ENCODE measurements at regions not wholly inside any gene's neighbourhood (a gene's known extent, or its start where the extent isn't known, plus 50 kb on each side); places are given as distances from the start of the nearest gene placed in this dataset.

DNA sequence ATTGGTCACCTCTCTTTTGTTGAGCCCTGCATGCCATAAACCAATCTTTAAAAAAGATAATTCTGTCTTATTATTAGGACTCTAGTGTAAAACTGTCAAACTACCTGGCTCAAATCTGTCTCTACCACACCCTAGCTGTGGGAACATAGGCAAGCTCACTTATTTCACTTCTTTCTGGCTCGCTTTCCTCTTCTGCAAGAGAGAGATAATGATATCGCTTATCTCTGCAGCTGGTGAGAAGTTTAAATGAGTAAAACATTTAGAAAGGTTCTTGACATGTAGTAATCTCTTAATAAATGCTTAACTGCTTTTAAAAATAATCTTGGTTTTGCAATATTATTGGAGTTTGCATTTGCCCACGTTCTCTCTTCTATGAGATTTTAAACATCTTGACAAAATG is 1109.2 kb downstream of the RAPGEF2 start:
- intact Hi-C loops (cut with DNase I; ENCODE audit: low total_unique reads) = no loop called here
- WGBS, 2 donors (ENCODE audit: low coverage in 1 of 2) = 62% methylated on average over 3 of the region's 3 CpGs

DNA sequence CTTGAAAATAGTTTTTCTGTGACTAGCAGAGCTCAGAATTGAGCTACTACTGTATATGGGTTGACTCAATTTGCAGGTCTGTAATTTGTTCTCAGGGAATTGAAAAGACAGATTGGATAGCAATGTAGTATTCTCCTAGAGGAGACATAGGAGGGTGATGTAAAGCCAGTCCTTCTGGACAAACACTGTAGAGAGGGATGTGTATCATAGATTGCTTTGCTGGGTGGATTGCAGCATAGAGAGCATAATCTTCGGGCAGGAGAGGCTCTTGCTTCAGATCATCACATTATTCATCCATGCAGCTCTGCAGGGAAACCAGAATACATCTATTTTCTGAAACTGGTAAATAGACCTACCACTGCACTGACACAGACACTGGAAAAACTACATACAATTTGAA is 1110.5 kb downstream of the RAPGEF2 start:
- Histone ChIP-seq H3K9me3 (no peaks in the 10 kb centered on the region), H3K27ac (no peak overlapping the region), H3K27me3 (no peaks in the 10 kb centered on the region), H3K36me3 (no peaks in the 10 kb centered on the region), H3K4me1 (no peaks in the 10 kb centered on the region), H3K4me3 (no peak overlapping the region)
- intact Hi-C loops (cut with DNase I; ENCODE audit: low total_unique reads) = no loop called here
- 17 to 57% methylated on average over 1 of the region's 1 CpG for WGBS, 2 donors (ENCODE audit: low coverage in 1 of 2)
- DNase-seq = no peak
- TF ChIP-seq POLR2A (IDR thresholded peaks at IDR 0.05) (no peak), POLR2AphosphoS5 (IDR thresholded peaks at IDR 0.05) (no peak), EP300 (IDR thresholded peaks at IDR 0.05; ENCODE audit: low read depth) (no peak)
- TF ChIP-seq, protein P1, sequence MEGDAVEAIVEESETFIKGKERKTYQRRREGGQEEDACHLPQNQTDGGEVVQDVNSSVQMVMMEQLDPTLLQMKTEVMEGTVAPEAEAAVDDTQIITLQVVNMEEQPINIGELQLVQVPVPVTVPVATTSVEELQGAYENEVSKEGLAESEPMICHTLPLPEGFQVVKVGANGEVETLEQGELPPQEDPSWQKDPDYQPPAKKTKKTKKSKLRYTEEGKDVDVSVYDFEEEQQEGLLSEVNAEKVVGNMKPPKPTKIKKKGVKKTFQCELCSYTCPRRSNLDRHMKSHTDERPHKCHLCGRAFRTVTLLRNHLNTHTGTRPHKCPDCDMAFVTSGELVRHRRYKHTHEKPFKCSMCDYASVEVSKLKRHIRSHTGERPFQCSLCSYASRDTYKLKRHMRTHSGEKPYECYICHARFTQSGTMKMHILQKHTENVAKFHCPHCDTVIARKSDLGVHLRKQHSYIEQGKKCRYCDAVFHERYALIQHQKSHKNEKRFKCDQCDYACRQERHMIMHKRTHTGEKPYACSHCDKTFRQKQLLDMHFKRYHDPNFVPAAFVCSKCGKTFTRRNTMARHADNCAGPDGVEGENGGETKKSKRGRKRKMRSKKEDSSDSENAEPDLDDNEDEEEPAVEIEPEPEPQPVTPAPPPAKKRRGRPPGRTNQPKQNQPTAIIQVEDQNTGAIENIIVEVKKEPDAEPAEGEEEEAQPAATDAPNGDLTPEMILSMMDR (IDR thresholded peaks at IDR 0.05) = no peak
- in situ Hi-C loops (cut with MboI; ENCODE audit: low pct_ligation_motif_present in 1 of 4, low pct_unique_long_range_greater_than_20kb in 1 of 4, low sequenced_read_pairs in 3 of 4) = no loop called here

More for the DNA sequence above, 1109.2 kb downstream of the RAPGEF2 start:
- DNase-seq = no peak
- Histone ChIP-seq H3K4me1 (no peaks in the 10 kb centered on the region), H3K4me3 (no peak overlapping the region), H3K27ac (no peak overlapping the region), H3K9me3 (no peaks in the 10 kb centered on the region), H3K27me3 (no peaks in the 10 kb centered on the region), H3K36me3 (no peaks in the 10 kb centered on the region)
- in situ Hi-C loops (cut with MboI; ENCODE audit: low pct_ligation_motif_present in 1 of 4, low pct_unique_long_range_greater_than_20kb in 1 of 4, low sequenced_read_pairs in 3 of 4) = no loop called here
- TF ChIP-seq, protein P1 (IDR thresholded peaks at IDR 0.05) = no peak
- TF ChIP-seq POLR2AphosphoS5 (IDR thresholded peaks at IDR 0.05) = no peak
- TF ChIP-seq EP300 (IDR thresholded peaks at IDR 0.05; ENCODE audit: low read depth) = no peak
- TF ChIP-seq POLR2A (IDR thresholded peaks at IDR 0.05) = no peak

DNA sequence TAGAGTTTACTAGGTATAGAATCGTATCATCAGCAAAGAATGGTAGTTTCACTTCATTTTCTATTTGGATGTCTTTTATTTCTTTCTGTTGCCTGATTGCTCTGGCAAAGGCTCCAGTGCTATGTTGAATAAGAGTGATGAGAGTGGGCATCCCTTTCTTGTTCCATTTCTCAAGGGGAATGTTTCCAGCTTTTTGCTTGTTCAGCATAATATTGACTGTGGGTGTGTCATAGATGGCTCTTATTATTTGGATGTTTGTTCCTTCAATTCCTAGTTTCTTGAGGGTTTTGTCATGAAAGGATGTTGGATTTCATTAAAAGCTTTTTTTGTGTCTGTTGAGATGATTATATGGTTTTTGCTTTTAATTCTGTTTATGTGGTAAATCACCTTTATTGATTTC is 1114.5 kb downstream of the RAPGEF2 start:
- Histone ChIP-seq H3K9me3 (no peaks in the 10 kb centered on the region), H3K4me3 (no peak overlapping the region), H3K36me3 (no peaks in the 10 kb centered on the region), H3K4me1 (no peaks in the 10 kb centered on the region), H3K27ac (no peak overlapping the region), H3K27me3 (no peaks in the 10 kb centered on the region)
- in situ Hi-C loops (cut with MboI; ENCODE audit: low pct_ligation_motif_present in 1 of 4, low pct_unique_long_range_greater_than_20kb in 1 of 4, low sequenced_read_pairs in 3 of 4) = no loop called here
- no peak for DNase-seq
- 82 to 85% methylated on average over 1 of the region's 1 CpG for WGBS, 2 donors (ENCODE audit: low coverage in 1 of 2)
- intact Hi-C loops (cut with DNase I; ENCODE audit: low total_unique reads) = no loop called here
- TF ChIP-seq POLR2A (IDR thresholded peaks at IDR 0.05) = no peak
- TF ChIP-seq EP300 (IDR thresholded peaks at IDR 0.05; ENCODE audit: low read depth) = no peak
- no peak for TF ChIP-seq POLR2AphosphoS5 (IDR thresholded peaks at IDR 0.05)
- TF ChIP-seq, protein P1 (IDR thresholded peaks at IDR 0.05) = no peak

DNA sequence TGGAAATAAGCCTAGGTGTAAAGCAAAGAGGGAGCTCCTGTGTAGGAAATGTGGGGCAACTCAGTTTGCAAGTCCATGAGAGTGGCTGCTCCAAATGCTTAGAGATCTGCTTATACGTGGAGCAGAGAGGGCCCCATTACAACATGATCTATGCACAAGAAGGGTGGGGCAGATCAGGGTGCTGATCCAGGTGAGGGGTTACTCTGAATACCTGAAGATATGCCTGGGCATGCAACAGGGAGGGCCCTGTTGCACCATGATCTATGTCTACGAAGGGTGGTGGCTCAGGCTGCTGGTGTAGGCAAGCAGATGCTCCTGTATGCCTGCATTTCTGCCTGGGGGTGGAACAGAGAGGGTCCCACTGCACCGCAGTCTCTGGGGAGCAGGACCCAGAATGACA is 1121.2 kb downstream of the RAPGEF2 start:
- intact Hi-C loops (cut with DNase I; ENCODE audit: low total_unique reads) (no loop called here), in situ Hi-C loops (cut with MboI; ENCODE audit: low pct_ligation_motif_present in 1 of 4, low pct_unique_long_range_greater_than_20kb in 1 of 4, low sequenced_read_pairs in 3 of 4) (no loop called here)
- no peak for DNase-seq
- Histone ChIP-seq H3K36me3 (no peaks in the 10 kb centered on the region), H3K27ac (no peak overlapping the region), H3K9me3 (no peaks in the 10 kb centered on the region), H3K4me3 (no peak overlapping the region), H3K4me1 (no peaks in the 10 kb centered on the region), H3K27me3 (no peaks in the 10 kb centered on the region)
- TF ChIP-seq EP300 (IDR thresholded peaks at IDR 0.05; ENCODE audit: low read depth) (no peak), POLR2A (IDR thresholded peaks at IDR 0.05) (no peak), POLR2AphosphoS5 (IDR thresholded peaks at IDR 0.05) (no peak)
- TF ChIP-seq, protein P1 (IDR thresholded peaks at IDR 0.05) = no peak
- 85 to 100% methylated on average over 2 of the region's 3 CpGs for WGBS, 2 donors (ENCODE audit: low coverage in 1 of 2)
